AG09319 (cell line): ENCODE measurements at regions not wholly inside any gene's neighbourhood (a gene's known extent, or its start where the extent isn't known, plus 50 kb on each side); places are given as distances from the start of the nearest gene placed in this dataset.

Experiments used
- DNase-seq: peaks from one replicate; pipeline ENCODE4 v3.0.0-alpha.2; 2010; ENCODE audit warnings: low read depth; ENCODE audit errors: extremely low read depth
- CTCF ChIP-seq: IDR thresholded peaks from 2 replicates; pipeline ENCODE4 v1.5.1; 2011; ENCODE audit warnings: low read depth, mild to moderate bottlenecking, inconsistent platforms, low read length, moderate library complexity

- no peak for TF ChIP-seq CTCF
- DNase-seq = no peak
These were observed 70.6 kb upstream of the GGTLC1 start for GRCh38 chr20:24059174-24059573.

- TF ChIP-seq CTCF = no peak
- DNase-seq = no peak
These were observed 67.9 kb upstream of the GGTLC1 start for GRCh38 chr20:24056491-24056890.

- DNase-seq = no peak
- TF ChIP-seq CTCF = no peak
These were observed 64.2 kb upstream of the GGTLC1 start for GRCh38 chr20:24052599-24053275.

- TF ChIP-seq CTCF = no peak
- no peak for DNase-seq
These were observed 62.6 kb upstream of the GGTLC1 start for GRCh38 chr20:24051160-24051559.

- DNase-seq = no peak
These were observed 61.5 kb upstream of the GGTLC1 start for GRCh38 chr20:24050119-24050518.

GRCh38 chr20:24049081-24049480 is 60.5 kb upstream of the GGTLC1 start:
- TF ChIP-seq CTCF = no peak
- no peak for DNase-seq

More at GRCh38 chr20:24050119-24050518, 61.5 kb upstream of the GGTLC1 start:
- TF ChIP-seq CTCF = no peak

- no peak for DNase-seq
- TF ChIP-seq CTCF = no peak
These were observed 59.5 kb upstream of the GGTLC1 start for GRCh38 chr20:24048024-24048611.
